Astrocyte (in vitro differentiated cells and primary cell): ENCODE measurements at regions not wholly inside any gene's neighbourhood (a gene's known extent, or its start where the extent isn't known, plus 50 kb on each side); places are given as distances from the start of the nearest gene placed in this dataset.

Experiments
- DNase-seq: peaks from one replicate; pipeline ENCODE4 v3.0.0-alpha.2; 2010; ENCODE audit warnings: low read depth
- FAIRE-seq: peaks from 2 replicates; lab custom pipeline; 2011; peaks lifted over from hg19 to GRCh38; lab: Jason Lieb, UNC
- H2AFZ ChIP-seq: 2 replicates; pipeline ENCODE4 v1.6.0; 2012; ENCODE audit warnings: low read depth, low read length, inconsistent platforms
- H3K27ac ChIP-seq: 2 replicates; pipeline ENCODE4 v1.5.1; 2011; ENCODE audit warnings: low read depth, low read length, inconsistent platforms
- H3K27me3 ChIP-seq: 2 replicates; pipeline ENCODE4 v1.6.0; 2011; ENCODE audit warnings: low read length, inconsistent platforms; ENCODE audit not compliant: insufficient read depth
- H3K36me3 ChIP-seq: 2 replicates; pipeline ENCODE4 v1.5.1; 2011; ENCODE audit warnings: low read length, inconsistent platforms; ENCODE audit not compliant: insufficient read depth
- H3K4me1 ChIP-seq: 2 replicates; pipeline ENCODE4 v1.5.1; 2011; ENCODE audit warnings: low read length, inconsistent platforms; ENCODE audit not compliant: insufficient read depth
- H3K4me2 ChIP-seq: 2 replicates; pipeline ENCODE4 v1.6.0; 2012; ENCODE audit warnings: low read length, inconsistent platforms
- H3K4me3 ChIP-seq: 2 replicates; pipeline ENCODE4 v1.5.1; 2011; ENCODE audit warnings: low read depth, mild to moderate bottlenecking, low read length, inconsistent platforms; ENCODE audit not compliant: insufficient read depth
- H3K79me2 ChIP-seq: 2 replicates; pipeline ENCODE4 v1.6.0; 2012; ENCODE audit warnings: mild to moderate bottlenecking, low read length, inconsistent platforms; ENCODE audit not compliant: insufficient read depth
- H3K9ac ChIP-seq: 2 replicates; pipeline ENCODE4 v1.6.0; 2012; ENCODE audit warnings: mild to moderate bottlenecking, low read length, inconsistent platforms
- H3K9me3 ChIP-seq: 2 replicates; pipeline ENCODE4 v1.5.1; 2012; ENCODE audit warnings: low read depth, mild to moderate bottlenecking, low read length, inconsistent platforms; ENCODE audit not compliant: insufficient read depth
- H4K20me1 ChIP-seq: 2 replicates; pipeline ENCODE4 v1.6.0; 2012; ENCODE audit warnings: low read length, inconsistent platforms; ENCODE audit not compliant: insufficient read depth
- H3K27ac Mint-ChIP-seq: one replicate; pipeline ENCODE4 v1.8.0; 2021; ENCODE audit warnings: mild to moderate bottlenecking, mixed read lengths; ENCODE audit not compliant: unreplicated experiment
- H3K27me3 Mint-ChIP-seq: one replicate; pipeline ENCODE4 v1.8.0; 2021; ENCODE audit warnings: low read depth, mixed read lengths; ENCODE audit not compliant: unreplicated experiment
- H3K36me3 Mint-ChIP-seq: one replicate; pipeline ENCODE4 v1.8.0; 2021; ENCODE audit warnings: low read depth, mixed read lengths; ENCODE audit not compliant: unreplicated experiment
- H3K4me1 Mint-ChIP-seq: one replicate; pipeline ENCODE4 v1.8.0; 2021; ENCODE audit warnings: low read depth, mixed read lengths; ENCODE audit not compliant: unreplicated experiment
- H3K4me3 Mint-ChIP-seq: one replicate; pipeline ENCODE4 v1.8.0; 2021; ENCODE audit warnings: mild to moderate bottlenecking, moderate library complexity, mixed read lengths; ENCODE audit not compliant: unreplicated experiment
- H3K9me3 Mint-ChIP-seq: one replicate; pipeline ENCODE4 v1.8.0; 2021; ENCODE audit warnings: mild to moderate bottlenecking, mixed read lengths; ENCODE audit not compliant: unreplicated experiment
- CTCF ChIP-seq: IDR thresholded peaks from 2 replicates; pipeline ENCODE4 v1.5.1; 2011; ENCODE audit warnings: low read depth, mild to moderate bottlenecking, inconsistent platforms, low read length, moderate library complexity; ENCODE audit not compliant: insufficient read depth
- EZH2 ChIP-seq: IDR thresholded peaks from 2 replicates; pipeline ENCODE4 v1.6.1; 2012; ENCODE audit warnings: mild to moderate bottlenecking, low read length, inconsistent platforms; ENCODE audit not compliant: insufficient read depth

GRCh38 chr13:106161146-106161545, 374.3 kb downstream of the EFNB2 start:
- no peaks in the 10 kb centered on the region for H3K27me3 Mint-ChIP-seq
- peaks cover 10% of the 10 kb centered on the region for H3K4me1 ChIP-seq
- H3K4me3 Mint-ChIP-seq, result no peak overlapping the region
- H3K36me3 ChIP-seq, result no peaks in the 10 kb centered on the region
- no peak overlapping the region for H3K4me3 ChIP-seq
- H3K4me2 ChIP-seq, result no peak overlapping the region
- H4K20me1 ChIP-seq, result no peaks in the 10 kb centered on the region
- H3K27ac Mint-ChIP-seq, result peak overlapping the region; percentile 36
- H2AFZ ChIP-seq, result no peak overlapping the region
- peaks cover 6% of the 10 kb centered on the region for H3K9me3 Mint-ChIP-seq
- no peak for FAIRE-seq
- DNase-seq, result no peak
- no peaks in the 10 kb centered on the region for H3K9me3 ChIP-seq
- H3K4me1 Mint-ChIP-seq, result peaks cover 11% of the 10 kb centered on the region
- H3K9ac ChIP-seq, result no peak overlapping the region
- TF ChIP-seq CTCF (no peak), EZH2 (no peak)
- H3K79me2 ChIP-seq, result no peaks in the 10 kb centered on the region
- H3K27ac ChIP-seq, result no peak overlapping the region
- H3K27me3 ChIP-seq, result no peaks in the 10 kb centered on the region
- H3K36me3 Mint-ChIP-seq, result peaks cover 2% of the 10 kb centered on the region

GRCh38 chr13:106159295-106160195, 375.9 kb downstream of the EFNB2 start:
- no peak overlapping the region for H3K4me3 Mint-ChIP-seq
- peaks cover 2% of the 10 kb centered on the region for H3K36me3 Mint-ChIP-seq

More at GRCh38 chr13:106159295-106160195, 375.9 kb downstream of the EFNB2 start:
- Mint-ChIP-seq H3K9me3 (no peaks in the 10 kb centered on the region), H3K27ac (peak overlapping the region; percentile 29), H3K4me1 (peaks cover 22% of the 10 kb centered on the region), H3K27me3 (no peaks in the 10 kb centered on the region)
- Histone ChIP-seq H4K20me1 (no peaks in the 10 kb centered on the region), H3K4me2 (no peak overlapping the region), H2AFZ (no peak overlapping the region), H3K79me2 (no peaks in the 10 kb centered on the region), H3K4me1 (peaks cover 22% of the 10 kb centered on the region), H3K27ac (no peak overlapping the region), H3K9ac (no peak overlapping the region), H3K27me3 (no peaks in the 10 kb centered on the region), H3K4me3 (no peak overlapping the region), H3K9me3 (no peaks in the 10 kb centered on the region), H3K36me3 (no peaks in the 10 kb centered on the region)
- TF ChIP-seq EZH2, result no peak
- TF ChIP-seq CTCF, result no peak
- FAIRE-seq, result no peak
- no peak for DNase-seq
